Common myeloid progenitor, CD34-positive (primary cell): ENCODE measurements at regions not wholly inside any gene's neighbourhood (a gene's known extent, or its start where the extent isn't known, plus 50 kb on each side); places are given as distances from the start of the nearest gene placed in this dataset.

Experiments used
- CTCF ChIA-PET: fragments of 350-600 bp; sonication (Branson Sonifier 250); formaldehyde crosslinking; loops from one replicate; lab custom pipeline; 2021; ENCODE audit warnings: antibody characterized with exemption; lab: Charles Lee
- POLR2A ChIA-PET: fragments of 350-600 bp; sonication (Branson Sonifier 250); formaldehyde crosslinking; loops from one replicate; lab custom pipeline; 2021; ENCODE audit warnings: antibody characterized with exemption; lab: Charles Lee
- DNase-seq, 3 donors: peaks; one replicate each; pipeline versions ENCODE4 v3.0.0 to v3.0.0-alpha.2; 2013
- H3K27ac ChIP-seq, 2 experiments: 1 replicate in 1 of 2; 2 replicates in 1 of 2; pipeline ENCODE4 v1.7.0; 2013; ENCODE audit warnings: inconsistent platforms in 2 of 2, low read length in 2 of 2, mild to moderate bottlenecking in 2 of 2, low read depth in 1 of 2, moderate library complexity in 1 of 2; ENCODE audit not compliant: severe bottlenecking in 2 of 2, insufficient read depth in 1 of 2, poor library complexity in 1 of 2
- H3K27me3 ChIP-seq, 5 experiments: replicated peaks in 2 of 5; 1 replicate in 3 of 5; 2 replicates in 2 of 5; pipeline versions ENCODE4 v1.6.1 to v1.7.0; 2013; ENCODE audit warnings: low read length in 4 of 5, mild to moderate bottlenecking in 2 of 5, moderate library complexity in 2 of 5, inconsistent platforms in 1 of 5; ENCODE audit not compliant: insufficient read depth in 5 of 5, control insufficient read depth in 4 of 5
- H3K36me3 ChIP-seq, 4 experiments: 1 replicate in 2 of 4; 2 replicates in 2 of 4; pipeline versions ENCODE4 v1.6.1 to v1.7.0; 2013; ENCODE audit warnings: low read length in 3 of 4, control low read depth in 1 of 4, mild to moderate bottlenecking in 1 of 4; ENCODE audit not compliant: control insufficient read depth in 4 of 4, insufficient read depth in 4 of 4
- H3K4me1 ChIP-seq, 4 experiments: 1 replicate in 3 of 4; 2 replicates in 1 of 4; pipeline versions ENCODE4 v1.6.1 to v1.7.1; 2013; ENCODE audit warnings: low read length in 3 of 4, mild to moderate bottlenecking in 3 of 4, control low read depth in 1 of 4, inconsistent platforms in 1 of 4, moderate library complexity in 1 of 4; ENCODE audit not compliant: control insufficient read depth in 4 of 4, insufficient read depth in 4 of 4; ENCODE audit errors: control extremely low read depth in 1 of 4
- H3K4me3 ChIP-seq, 7 experiments: 1 replicate in 4 of 7; 2 replicates in 3 of 7; pipeline versions ENCODE4 v1.5.1 to v1.7.0; 2013; ENCODE audit warnings: mild to moderate bottlenecking in 7 of 7, low read length in 6 of 7, moderate library complexity in 6 of 7, inconsistent platforms in 2 of 7, low read depth in 2 of 7, control low read depth in 1 of 7; ENCODE audit not compliant: insufficient read depth in 4 of 7, control insufficient read depth in 1 of 7; ENCODE audit errors: extremely low read depth in 1 of 7
- H3K9me3 ChIP-seq, 5 experiments: 1 replicate in 4 of 5; 2 replicates in 1 of 5; pipeline versions ENCODE4 v1.6.1 to v1.7.1; 2013; ENCODE audit warnings: low read length in 4 of 5, mild to moderate bottlenecking in 2 of 5, inconsistent platforms in 1 of 5, low read depth in 1 of 5, moderate library complexity in 1 of 5; ENCODE audit not compliant: control insufficient read depth in 4 of 5, insufficient read depth in 2 of 5; ENCODE audit errors: control extremely low read depth in 1 of 5
- WGBS: methylation state at CpG from one replicate; pipeline ENCODE4 v1.1.5; 2013; ENCODE audit not compliant: insufficient coverage; 5-methylcytosine and 5-hydroxymethylcytosine counted together

- CTCF ChIA-PET: interaction anchor here (0.6 to 1.3 kb wide), 4 partner anchors 15 to 1096 kb away, joined by 3 to 4 read pairs (median 4); no protein-coding TSS in a partner anchor
- Histone ChIP-seq H3K27ac (no peak overlapping the region), H3K9me3 (no peaks in the 10 kb centered on the region), H3K4me3 (no peak overlapping the region), H3K27me3 (no peaks in the 10 kb centered on the region), H3K4me1 (peaks cover 0 to 5% (median 2%) of the 10 kb centered on the region in 4 experiments), H3K36me3 (no peaks in the 10 kb centered on the region)
- DNase-seq: no peak
- POLR2A ChIA-PET: no interaction called here
- WGBS: 96% methylated on average over 3 of the region's 5 CpGs
These were observed 56.0 kb upstream of the RPS23 start for GRCh38 chr5:82334085-82334692.

DNA sequence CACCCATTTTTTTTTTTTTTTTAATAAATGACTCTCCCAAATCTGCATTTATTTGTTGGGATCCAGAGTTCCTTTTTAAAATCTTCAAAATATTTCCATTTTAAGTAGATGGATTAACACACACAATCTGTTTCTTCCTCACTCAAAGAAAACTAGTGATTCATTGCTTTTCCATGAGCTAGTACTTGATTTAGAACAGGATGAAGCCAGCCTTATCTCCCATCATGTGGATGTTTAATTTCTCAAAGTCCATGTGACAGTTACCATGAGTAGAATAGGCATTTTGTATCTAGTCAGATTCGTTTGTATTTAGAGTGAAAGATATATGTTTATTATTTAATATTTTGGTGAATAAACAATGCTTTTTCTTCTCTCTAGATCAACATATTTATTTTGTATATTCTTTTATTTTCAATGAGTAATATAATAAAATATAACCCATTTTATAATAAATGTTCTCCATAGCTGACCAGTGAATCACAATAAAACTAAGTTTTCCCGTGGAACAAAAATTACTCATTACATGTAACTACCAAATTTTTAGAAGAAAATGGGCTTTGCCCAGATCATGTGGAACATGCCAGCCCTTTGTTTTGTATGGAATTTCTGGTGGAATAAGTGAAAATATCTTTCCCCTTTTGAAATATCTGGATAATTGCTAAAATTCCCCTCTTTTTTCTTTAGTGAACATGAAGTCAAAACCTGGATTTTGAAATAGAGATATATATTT, 54.9 kb upstream of the RPS23 start:
- H3K27me3 ChIP-seq: no peaks in the 10 kb centered on the region
- DNase-seq: no peak
- ChIA-PET CTCF (interaction anchor here (0.7 kb wide), 1 partner anchor 11 kb away, joined by 3 read pairs; no protein-coding TSS in a partner anchor), POLR2A (no interaction called here)
- WGBS: no CpG with 5 or more reads among the region's 2 CpGs
- no peak overlapping the region for H3K4me3 ChIP-seq
- no peaks in the 10 kb centered on the region for H3K36me3 ChIP-seq
- H3K4me1 ChIP-seq: peaks cover 0 to 5% (median 2%) of the 10 kb centered on the region in 4 experiments
- no peaks in the 10 kb centered on the region for H3K9me3 ChIP-seq
- no peak overlapping the region for H3K27ac ChIP-seq

DNA sequence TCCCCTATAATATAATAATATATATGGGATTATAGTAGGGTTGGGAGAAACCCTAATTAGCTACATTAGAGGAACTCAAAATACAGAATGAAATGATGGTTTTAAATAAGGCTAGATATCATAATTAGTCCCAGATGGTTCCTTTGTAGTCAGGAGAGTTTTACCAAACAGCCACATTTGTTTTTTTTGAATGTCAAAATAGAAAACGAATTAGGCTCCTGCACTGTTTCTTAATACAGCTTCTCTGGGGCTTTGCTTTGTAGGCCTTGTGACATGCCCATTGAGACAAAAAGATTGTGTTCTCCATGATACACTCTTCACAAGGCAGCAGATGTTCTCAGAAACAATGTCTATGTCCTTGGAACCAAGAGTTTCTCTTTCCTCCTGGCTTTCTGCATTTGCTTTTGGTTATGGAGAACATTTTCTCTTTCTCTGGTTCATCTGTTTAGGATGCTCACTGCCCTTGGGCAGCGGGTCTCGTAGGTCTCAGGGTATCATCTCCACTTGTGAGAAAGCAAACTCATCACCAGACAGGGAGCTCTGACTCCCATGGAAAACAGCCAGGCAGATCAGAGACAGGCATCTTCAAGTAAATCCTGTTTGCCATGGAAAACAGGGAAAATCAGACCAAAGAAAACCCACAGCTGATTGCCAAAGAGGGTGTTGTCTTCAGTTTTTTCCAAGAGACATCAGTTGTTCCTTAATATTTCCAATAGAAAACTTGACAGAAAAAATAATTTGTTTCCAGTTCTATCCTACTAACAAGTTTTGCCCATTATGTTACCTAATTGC, 54.1 kb upstream of the RPS23 start:
- H3K27me3 ChIP-seq: no peaks in the 10 kb centered on the region
- H3K4me3 ChIP-seq: no peak overlapping the region
- H3K36me3 ChIP-seq: no peaks in the 10 kb centered on the region
- H3K4me1 ChIP-seq: peaks cover 0 to 5% (median 2%) of the 10 kb centered on the region in 4 experiments
- H3K27ac ChIP-seq: no peak overlapping the region
- WGBS: 78% methylated on average over 3 of the region's 3 CpGs
- DNase-seq: no peak
- H3K9me3 ChIP-seq: no peaks in the 10 kb centered on the region
- ChIA-PET POLR2A (no interaction called here), CTCF (interaction anchor here (0.7 to 1.5 kb wide), 6 partner anchors 10 to 31 kb away, joined by 3 read pairs; no protein-coding TSS in a partner anchor)

- H3K9me3 ChIP-seq: no peaks in the 10 kb centered on the region
- 96% methylated on average over 4 of the region's 4 CpGs for WGBS
- no peak overlapping the region for H3K4me3 ChIP-seq
- H3K4me1 ChIP-seq: peaks cover 0 to 5% (median 2%) of the 10 kb centered on the region in 4 experiments
- no peaks in the 10 kb centered on the region for H3K36me3 ChIP-seq
- POLR2A ChIA-PET: no interaction called here
- no peak for DNase-seq
- no peak overlapping the region for H3K27ac ChIP-seq
- CTCF ChIA-PET: interaction anchor here (0.8 to 1.5 kb wide), 5 partner anchors 16 to 32 kb away, joined by 3 read pairs; no protein-coding TSS in a partner anchor
- H3K27me3 ChIP-seq: no peaks in the 10 kb centered on the region
These were observed 53.4 kb upstream of the RPS23 start for GRCh38 chr5:82331557-82331956.

- POLR2A ChIA-PET: no interaction called here
- no CpG with 5 or more reads among the region's 3 CpGs for WGBS
- H3K27me3 ChIP-seq: no peaks in the 10 kb centered on the region
These were observed 52.5 kb upstream of the RPS23 start for GRCh38 chr5:82330530-82331270.

DNA sequence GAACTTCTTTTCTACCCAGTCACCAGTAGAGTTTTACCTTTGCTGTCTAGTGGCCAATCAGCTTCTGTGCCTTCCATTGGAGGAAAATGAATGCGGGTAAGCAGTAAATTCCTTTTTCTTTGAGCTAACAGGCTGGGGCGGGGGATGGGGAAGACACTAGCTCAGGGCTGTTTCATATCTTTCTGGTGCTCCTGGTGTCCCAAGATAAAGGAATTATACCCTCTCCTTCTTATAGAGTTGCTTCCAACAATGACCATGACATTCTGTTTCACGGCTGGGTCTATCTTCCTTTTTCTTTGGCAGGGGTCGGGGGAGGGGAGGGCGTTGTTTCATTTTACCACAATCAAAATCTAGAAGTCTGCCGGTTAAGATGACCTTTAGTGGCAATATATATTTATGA, 51.2 kb upstream of the RPS23 start:
- H3K4me1 ChIP-seq: peaks cover 0 to 2% (median 0%) of the 10 kb centered on the region in 4 experiments
- no peaks in the 10 kb centered on the region for H3K27me3 ChIP-seq
- no peaks in the 10 kb centered on the region for H3K36me3 ChIP-seq
- POLR2A ChIA-PET: no interaction called here
- CTCF ChIA-PET: no interaction called here
- H3K4me3 ChIP-seq: no peak overlapping the region
- DNase-seq: no peak
- no peaks in the 10 kb centered on the region for H3K9me3 ChIP-seq
- no peak overlapping the region for H3K27ac ChIP-seq
- 100% methylated on average over 3 of the region's 6 CpGs for WGBS

More at GRCh38 chr5:82330530-82331270, 52.5 kb upstream of the RPS23 start:
- DNase-seq: no peak
- H3K4me3 ChIP-seq: no peak overlapping the region
- H3K4me1 ChIP-seq: peaks cover 0 to 5% (median 2%) of the 10 kb centered on the region in 4 experiments
- H3K36me3 ChIP-seq: no peaks in the 10 kb centered on the region
- H3K9me3 ChIP-seq: no peaks in the 10 kb centered on the region
- no peak overlapping the region for H3K27ac ChIP-seq
- CTCF ChIA-PET: interaction anchor here (1.1 to 1.5 kb wide), 3 partner anchors 15 to 33 kb away, joined by 3 read pairs; no protein-coding TSS in a partner anchor
